H9 (cell line): ENCODE measurements at regions not wholly inside any gene's neighbourhood (a gene's known extent, or its start where the extent isn't known, plus 50 kb on each side); places are given as distances from the start of the nearest gene placed in this dataset.

Experiments
- DNase-seq: peaks from one replicate; pipeline ENCODE4 v3.0.0-alpha.2; 2017
- H2AFZ ChIP-seq: one replicate; pipeline ENCODE4 v1.6.1; 2013; ENCODE audit warnings: mild to moderate bottlenecking, low read length, control low read depth, moderate library complexity
- H2AK5ac ChIP-seq: 2 replicates; pipeline ENCODE4 v1.6.1; 2013; ENCODE audit warnings: low read length, control low read depth, mixed read lengths; ENCODE audit not compliant: insufficient read length
- H2BK120ac ChIP-seq: one replicate; pipeline ENCODE4 v1.6.1; 2013; ENCODE audit warnings: low read depth, mild to moderate bottlenecking, low read length, control low read depth, inconsistent platforms; ENCODE audit not compliant: poor library complexity, severe bottlenecking
- H2BK12ac ChIP-seq: 2 replicates; pipeline ENCODE4 v1.6.1; 2013; ENCODE audit warnings: low read length, control low read depth, mixed read lengths, low read depth; ENCODE audit not compliant: insufficient read length
- H2BK15ac ChIP-seq: 2 replicates; pipeline ENCODE4 v1.6.1; 2013; ENCODE audit warnings: low read depth, low read length, control low read depth
- H2BK20ac ChIP-seq: one replicate; pipeline ENCODE4 v1.6.1; 2013; ENCODE audit warnings: low read depth, mild to moderate bottlenecking, low read length, control low read depth, inconsistent platforms; ENCODE audit not compliant: poor library complexity, severe bottlenecking
- H2BK5ac ChIP-seq: 2 replicates; pipeline ENCODE4 v1.6.1; 2013; ENCODE audit warnings: low read length, control low read depth, mixed read lengths; ENCODE audit not compliant: insufficient read length
- H3K14ac ChIP-seq: 2 replicates; pipeline ENCODE4 v1.6.1; 2013; ENCODE audit warnings: low read length, control low read depth; ENCODE audit not compliant: insufficient read depth
- H3K18ac ChIP-seq: 2 replicates; pipeline ENCODE4 v1.6.1; 2013; ENCODE audit warnings: low read depth, mild to moderate bottlenecking, mixed read lengths, low read length, control low read depth; ENCODE audit not compliant: insufficient read length
- H3K23ac ChIP-seq: 2 replicates; pipeline ENCODE4 v1.6.1; 2013; ENCODE audit warnings: low read length, control low read depth, mixed read lengths, low read depth; ENCODE audit not compliant: insufficient read length
- H3K23me2 ChIP-seq: 2 replicates; pipeline ENCODE4 v1.6.1; 2013; ENCODE audit warnings: low read depth, mild to moderate bottlenecking, mixed read lengths, low read length, control low read depth; ENCODE audit not compliant: insufficient read length, poor library complexity, severe bottlenecking
- H3K27ac ChIP-seq: 2 replicates; pipeline ENCODE4 v1.5.1; 2013; ENCODE audit warnings: low read length, control low read depth, mixed read lengths, low read depth; ENCODE audit not compliant: insufficient read length
- H3K27me3 ChIP-seq: 2 replicates; pipeline ENCODE4 v1.6.1; 2013; ENCODE audit warnings: low read length, control low read depth, inconsistent platforms; ENCODE audit not compliant: insufficient read depth
- H3K4ac ChIP-seq: 2 replicates; pipeline ENCODE4 v1.6.1; 2013; ENCODE audit warnings: low read depth, mild to moderate bottlenecking, control low read depth, inconsistent platforms, low read length, moderate library complexity
- H3K4me1 ChIP-seq: 2 replicates; pipeline ENCODE4 v1.6.1; 2013; ENCODE audit warnings: low read length, control low read depth, inconsistent platforms; ENCODE audit not compliant: insufficient read depth
- H3K4me2 ChIP-seq: 2 replicates; pipeline ENCODE4 v1.6.1; 2013; ENCODE audit warnings: low read length, control low read depth, mixed read lengths; ENCODE audit not compliant: insufficient read length, insufficient read depth
- H3K56ac ChIP-seq: 2 replicates; pipeline ENCODE4 v1.6.1; 2013; ENCODE audit warnings: low read depth, mild to moderate bottlenecking, mixed read lengths, low read length, control low read depth; ENCODE audit not compliant: insufficient read length
- H3K79me1 ChIP-seq: 2 replicates; pipeline ENCODE4 v1.6.1; 2013; ENCODE audit warnings: low read depth, mild to moderate bottlenecking, moderate library complexity, low read length, control low read depth, inconsistent platforms; ENCODE audit not compliant: insufficient read depth, poor library complexity, severe bottlenecking
- H3K79me2 ChIP-seq: 2 replicates; pipeline ENCODE4 v1.6.1; 2013; ENCODE audit warnings: low read length, control low read depth, inconsistent platforms; ENCODE audit not compliant: insufficient read depth
- H3K9ac ChIP-seq: 2 replicates; pipeline ENCODE4 v1.6.1; 2013; ENCODE audit warnings: low read length, control low read depth, mixed read lengths; ENCODE audit not compliant: insufficient read length; ENCODE audit errors: extremely low read depth
- H3K9me3 ChIP-seq: one replicate; pipeline ENCODE4 v1.6.1; 2013; ENCODE audit warnings: low read depth, low read length, inconsistent platforms; ENCODE audit not compliant: control insufficient read depth
- H3T11ph ChIP-seq: one replicate; pipeline ENCODE4 v1.6.1; 2013; ENCODE audit warnings: mild to moderate bottlenecking, low read length, control low read depth, inconsistent platforms
- H4K20me1 ChIP-seq: one replicate; pipeline ENCODE4 v1.6.1; 2013; ENCODE audit not compliant: control insufficient read depth, insufficient read length, insufficient read depth
- H4K5ac ChIP-seq: 2 replicates; pipeline ENCODE4 v1.6.1; 2013; ENCODE audit warnings: low read depth, mild to moderate bottlenecking, mixed read lengths, low read length, control low read depth; ENCODE audit not compliant: insufficient read length
- H4K8ac ChIP-seq: replicated peaks from 2 replicates; pipeline ENCODE4 v1.6.1; 2013; ENCODE audit warnings: low read length, control low read depth, mixed read lengths, low read depth; ENCODE audit not compliant: insufficient read length
- H4K91ac ChIP-seq: 2 replicates; pipeline ENCODE4 v1.6.1; 2013; ENCODE audit warnings: low read depth, mild to moderate bottlenecking, moderate library complexity, mixed read lengths, low read length, control low read depth; ENCODE audit not compliant: insufficient read length
- H3K27ac Mint-ChIP-seq, 3 experiments: 2 replicates in 2 of 3; 3 replicates in 1 of 3; pipeline ENCODE4 v1.8.0; 2020 to 2021; ENCODE audit warnings: mixed read lengths in 3 of 3, mild to moderate bottlenecking in 1 of 3, moderate library complexity in 1 of 3
- H3K27me3 Mint-ChIP-seq: 2 replicates; pipeline ENCODE4 v1.8.0; 2021; ENCODE audit warnings: low read depth, mild to moderate bottlenecking, moderate library complexity, mixed read lengths
- H3K36me3 Mint-ChIP-seq, 3 experiments: 2 replicates in 2 of 3; 3 replicates in 1 of 3; pipeline ENCODE4 v1.8.0; 2020 to 2021; ENCODE audit warnings: low read depth in 3 of 3, mixed read lengths in 3 of 3; ENCODE audit not compliant: insufficient read depth in 1 of 3
- H3K4me1 Mint-ChIP-seq, 2 experiments: 2 replicates each; pipeline ENCODE4 v1.8.0; 2020; ENCODE audit warnings: mixed read lengths in 2 of 2
- H3K4me3 Mint-ChIP-seq, 2 experiments: 2 replicates in 1 of 2; 3 replicates in 1 of 2; pipeline ENCODE4 v1.8.0; 2020 to 2021; ENCODE audit warnings: mild to moderate bottlenecking in 2 of 2, mixed read lengths in 2 of 2, moderate library complexity in 1 of 2
- H3K9me3 Mint-ChIP-seq, 2 experiments: 2 replicates in 1 of 2; 3 replicates in 1 of 2; pipeline ENCODE4 v1.8.0; 2020; ENCODE audit warnings: mild to moderate bottlenecking in 2 of 2, mixed read lengths in 2 of 2, moderate library complexity in 1 of 2
- WGBS: extraction: QIAGEN DNeasy Blood & Tissue Kit; methylation state at CpG from one replicate; pipeline ENCODE4 v1.1.7; 2013; ENCODE audit warnings: missing lambda C conversion rate, low lambda C conversion rate, mixed read lengths; ENCODE audit not compliant: insufficient read length; ENCODE audit errors: extremely low coverage; 5-methylcytosine and 5-hydroxymethylcytosine counted together
- TF ChIP-seq, protein P1 (sequence below): fragments of 200-600 bp; sonication (generic); conservative IDR thresholded peaks from 3 replicates; pipeline ENCODE4 v1.8.0; 2021; ENCODE audit warnings: antibody characterized with exemption, mild to moderate bottlenecking

- no peak overlapping the region for H3K27ac Mint-ChIP-seq
- no peaks in the 10 kb centered on the region for H3K79me1 ChIP-seq
- no peak overlapping the region for H3K9ac ChIP-seq
- no peak overlapping the region for H2BK20ac ChIP-seq
- H4K8ac ChIP-seq: no peak overlapping the region
- H3T11ph ChIP-seq: no peak overlapping the region
- no peaks in the 10 kb centered on the region; a peak in 2 of 5 replicates for H3K9me3 Mint-ChIP-seq
- DNase-seq: no peak
- no peak overlapping the region for H4K91ac ChIP-seq
- no peaks in the 10 kb centered on the region for H3K27me3 ChIP-seq
- H3K4ac ChIP-seq: no peak overlapping the region
- no peaks in the 10 kb centered on the region for H3K9me3 ChIP-seq
- no peak overlapping the region for H2AK5ac ChIP-seq
- no peak overlapping the region for H4K5ac ChIP-seq
- no peak overlapping the region for H2BK5ac ChIP-seq
- no peaks in the 10 kb centered on the region for H4K20me1 ChIP-seq
- no peak overlapping the region for H3K14ac ChIP-seq
- no peak overlapping the region for H2BK15ac ChIP-seq
- no peak overlapping the region for H3K18ac ChIP-seq
- no peak overlapping the region for H3K56ac ChIP-seq
- no peak overlapping the region for H3K4me3 Mint-ChIP-seq
- H3K23ac ChIP-seq: no peak overlapping the region
- TF ChIP-seq, protein P1, sequence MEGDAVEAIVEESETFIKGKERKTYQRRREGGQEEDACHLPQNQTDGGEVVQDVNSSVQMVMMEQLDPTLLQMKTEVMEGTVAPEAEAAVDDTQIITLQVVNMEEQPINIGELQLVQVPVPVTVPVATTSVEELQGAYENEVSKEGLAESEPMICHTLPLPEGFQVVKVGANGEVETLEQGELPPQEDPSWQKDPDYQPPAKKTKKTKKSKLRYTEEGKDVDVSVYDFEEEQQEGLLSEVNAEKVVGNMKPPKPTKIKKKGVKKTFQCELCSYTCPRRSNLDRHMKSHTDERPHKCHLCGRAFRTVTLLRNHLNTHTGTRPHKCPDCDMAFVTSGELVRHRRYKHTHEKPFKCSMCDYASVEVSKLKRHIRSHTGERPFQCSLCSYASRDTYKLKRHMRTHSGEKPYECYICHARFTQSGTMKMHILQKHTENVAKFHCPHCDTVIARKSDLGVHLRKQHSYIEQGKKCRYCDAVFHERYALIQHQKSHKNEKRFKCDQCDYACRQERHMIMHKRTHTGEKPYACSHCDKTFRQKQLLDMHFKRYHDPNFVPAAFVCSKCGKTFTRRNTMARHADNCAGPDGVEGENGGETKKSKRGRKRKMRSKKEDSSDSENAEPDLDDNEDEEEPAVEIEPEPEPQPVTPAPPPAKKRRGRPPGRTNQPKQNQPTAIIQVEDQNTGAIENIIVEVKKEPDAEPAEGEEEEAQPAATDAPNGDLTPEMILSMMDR: no peak
- no peaks in the 10 kb centered on the region for H3K79me2 ChIP-seq
- no peak overlapping the region for H3K4me2 ChIP-seq
- no CpG with 5 or more reads among the region's 2 CpGs for WGBS
- peaks cover 3% of the 10 kb centered on the region; the same call in 1 of the 2 replicates for H3K4me1 ChIP-seq
- no peak overlapping the region for H2BK120ac ChIP-seq
- H2AFZ ChIP-seq: no peak overlapping the region
- H2BK12ac ChIP-seq: no peak overlapping the region
- no peak overlapping the region for H3K27ac ChIP-seq
- H3K36me3 Mint-ChIP-seq: peaks cover 0 to under 1% (median 0%) of the 10 kb centered on the region in 3 experiments; a peak in 1 of 7 replicates
- peaks cover 31% of the 10 kb centered on the region for H3K27me3 Mint-ChIP-seq
- no peaks in the 10 kb centered on the region for H3K23me2 ChIP-seq
- H3K4me1 Mint-ChIP-seq: peaks cover 20 to 30% of the 10 kb centered on the region in 2 experiments
These were observed 204.9 kb downstream of the EN1 start for GRCh38 chr2:118642501-118642900.
